Osteocyte (in vitro differentiated cells): ENCODE measurements at regions not wholly inside any gene's neighbourhood (a gene's known extent, or its start where the extent isn't known, plus 50 kb on each side); places are given as distances from the start of the nearest gene placed in this dataset.

Experiments
- DNase-seq: peaks from one replicate; pipeline ENCODE4 v3.0.0; 2021; ENCODE audit warnings: mixed read lengths; ENCODE audit not compliant: unreplicated experiment; ENCODE audit errors: extremely low spot score
- H3K27ac Mint-ChIP-seq: one replicate; pipeline ENCODE4 v1.8.0; 2021; ENCODE audit warnings: mild to moderate bottlenecking, mixed read lengths; ENCODE audit not compliant: unreplicated experiment
- H3K27me3 Mint-ChIP-seq: one replicate; pipeline ENCODE4 v1.8.0; 2021; ENCODE audit warnings: mixed read lengths; ENCODE audit not compliant: unreplicated experiment
- H3K36me3 Mint-ChIP-seq: one replicate; pipeline ENCODE4 v1.8.0; 2021; ENCODE audit warnings: mixed read lengths; ENCODE audit not compliant: unreplicated experiment
- H3K4me1 Mint-ChIP-seq: one replicate; pipeline ENCODE4 v1.8.0; 2021; ENCODE audit warnings: mixed read lengths; ENCODE audit not compliant: unreplicated experiment
- H3K4me3 Mint-ChIP-seq: one replicate; pipeline ENCODE4 v1.8.0; 2021; ENCODE audit warnings: mild to moderate bottlenecking, moderate library complexity, mixed read lengths; ENCODE audit not compliant: unreplicated experiment
- H3K9me3 Mint-ChIP-seq: one replicate; pipeline ENCODE4 v1.8.0; 2021; ENCODE audit warnings: mixed read lengths; ENCODE audit not compliant: unreplicated experiment
- CTCF ChIP-seq: fragments of 200-600 bp; sonication (generic); IDR thresholded peaks from 2 replicates; pipeline ENCODE4 v1.5.0; 2021; ENCODE audit warnings: antibody characterized with exemption, mild to moderate bottlenecking, moderate library complexity

DNA sequence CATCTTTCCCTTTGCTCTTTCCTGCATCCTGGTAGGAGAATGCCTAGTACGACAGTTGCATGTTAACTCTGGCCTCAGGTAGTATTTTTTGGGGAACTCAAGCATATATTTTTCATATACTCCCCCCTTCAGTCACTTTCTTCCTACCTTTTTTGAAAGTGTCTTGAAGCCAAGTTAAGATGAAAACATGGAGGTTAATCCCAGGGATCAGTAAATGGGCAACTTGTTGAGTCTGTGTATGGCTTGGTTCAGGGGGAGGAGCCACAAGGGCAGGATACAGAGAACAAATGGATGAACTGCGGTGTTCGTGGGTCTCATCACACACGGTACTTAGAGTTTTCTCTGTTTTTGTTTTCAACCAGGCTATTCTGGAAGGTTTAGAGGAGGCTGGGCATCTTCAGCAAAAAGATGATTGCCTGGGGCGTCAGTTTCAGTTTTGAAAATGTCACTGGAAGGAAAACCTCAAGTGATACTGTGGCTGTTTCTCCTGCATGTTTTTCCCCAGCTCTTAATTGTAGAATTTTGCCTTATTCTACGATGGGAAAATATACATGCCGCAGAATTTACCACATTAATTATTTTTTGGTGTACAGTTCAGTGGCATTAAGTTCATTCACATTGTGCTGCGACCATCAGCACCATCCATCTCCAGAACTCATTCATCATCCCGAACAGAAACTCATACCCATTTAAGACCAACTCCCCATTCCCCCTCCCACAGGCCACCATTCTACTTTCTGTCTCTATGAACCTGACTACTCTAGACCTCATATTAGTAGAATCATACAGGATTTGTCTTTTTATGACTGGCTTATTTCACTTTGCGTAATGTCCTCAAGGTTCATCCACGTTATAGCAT, 71.5 kb downstream of the MAP10 start:
- no peak for TF ChIP-seq CTCF
- Mint-ChIP-seq H3K36me3 (no peaks in the 10 kb centered on the region), H3K9me3 (no peaks in the 10 kb centered on the region), H3K4me3 (no peak overlapping the region), H3K27me3 (peaks cover 17% of the 10 kb centered on the region), H3K27ac (no peak overlapping the region), H3K4me1 (peaks cover 11% of the 10 kb centered on the region)
- DNase-seq: peak; percentile 40

GRCh38 chr1:232877365-232878028, 72.3 kb downstream of the MAP10 start:
- Mint-ChIP-seq H3K27me3 (peaks cover 17% of the 10 kb centered on the region), H3K27ac (no peak overlapping the region), H3K36me3 (no peaks in the 10 kb centered on the region), H3K9me3 (no peaks in the 10 kb centered on the region), H3K4me3 (no peak overlapping the region), H3K4me1 (peaks cover 11% of the 10 kb centered on the region)
- no peak for TF ChIP-seq CTCF
- peak; percentile 32 for DNase-seq

DNA sequence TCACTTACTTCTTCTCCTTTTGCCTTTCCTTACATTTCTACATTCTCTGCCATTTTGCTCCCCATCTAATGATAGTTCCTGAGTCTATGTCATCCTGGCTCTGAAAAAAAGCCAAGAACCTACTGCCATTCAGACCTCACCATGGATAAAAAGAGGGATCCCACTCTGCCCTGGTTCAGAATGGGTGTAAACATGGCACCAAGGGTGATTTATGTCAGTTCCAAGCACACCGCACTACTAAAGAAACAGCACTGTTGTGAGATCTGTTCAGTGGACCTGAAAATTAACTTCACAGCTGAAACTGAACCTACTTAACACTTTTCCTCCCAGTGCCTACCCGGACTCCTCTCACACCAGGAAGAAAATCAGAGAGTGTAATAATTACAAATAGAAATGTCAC, 72.3 kb upstream of the NTPCR start:
- H3K9me3 Mint-ChIP-seq: no peaks in the 10 kb centered on the region
- H3K36me3 Mint-ChIP-seq: no peaks in the 10 kb centered on the region
- DNase-seq: peak; percentile 10
- H3K4me1 Mint-ChIP-seq: peaks cover 11% of the 10 kb centered on the region
- peaks cover 17% of the 10 kb centered on the region for H3K27me3 Mint-ChIP-seq
- TF ChIP-seq CTCF: no peak
- H3K27ac Mint-ChIP-seq: no peak overlapping the region
- no peak overlapping the region for H3K4me3 Mint-ChIP-seq

DNA sequence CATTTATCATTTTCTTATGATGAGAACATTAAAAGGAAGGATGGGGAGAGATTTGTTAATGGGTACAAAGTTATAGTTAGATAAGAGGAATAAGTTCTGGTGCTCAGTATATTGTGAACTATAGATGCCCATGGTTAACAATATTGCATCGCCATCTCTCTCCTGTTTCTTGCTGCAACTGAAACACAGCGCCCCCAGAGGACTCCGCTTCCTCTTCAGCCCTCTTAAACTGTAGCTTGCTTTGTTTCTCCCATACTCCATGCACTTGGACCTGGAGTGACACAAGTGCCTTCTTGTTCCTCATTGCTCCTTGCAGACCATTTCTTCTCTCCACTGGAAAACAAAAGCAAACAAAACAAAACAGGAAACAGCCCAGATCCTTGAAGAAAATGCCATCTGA, 70.1 kb upstream of the NTPCR start:
- no peak overlapping the region for H3K4me3 Mint-ChIP-seq
- no peaks in the 10 kb centered on the region for H3K9me3 Mint-ChIP-seq
- no peak overlapping the region for H3K27ac Mint-ChIP-seq
- no peaks in the 10 kb centered on the region for H3K36me3 Mint-ChIP-seq
- peaks cover 26% of the 10 kb centered on the region for H3K27me3 Mint-ChIP-seq
- TF ChIP-seq CTCF: peak; percentile 64
- no peaks in the 10 kb centered on the region for H3K4me1 Mint-ChIP-seq
- peak; percentile 63 for DNase-seq

DNA sequence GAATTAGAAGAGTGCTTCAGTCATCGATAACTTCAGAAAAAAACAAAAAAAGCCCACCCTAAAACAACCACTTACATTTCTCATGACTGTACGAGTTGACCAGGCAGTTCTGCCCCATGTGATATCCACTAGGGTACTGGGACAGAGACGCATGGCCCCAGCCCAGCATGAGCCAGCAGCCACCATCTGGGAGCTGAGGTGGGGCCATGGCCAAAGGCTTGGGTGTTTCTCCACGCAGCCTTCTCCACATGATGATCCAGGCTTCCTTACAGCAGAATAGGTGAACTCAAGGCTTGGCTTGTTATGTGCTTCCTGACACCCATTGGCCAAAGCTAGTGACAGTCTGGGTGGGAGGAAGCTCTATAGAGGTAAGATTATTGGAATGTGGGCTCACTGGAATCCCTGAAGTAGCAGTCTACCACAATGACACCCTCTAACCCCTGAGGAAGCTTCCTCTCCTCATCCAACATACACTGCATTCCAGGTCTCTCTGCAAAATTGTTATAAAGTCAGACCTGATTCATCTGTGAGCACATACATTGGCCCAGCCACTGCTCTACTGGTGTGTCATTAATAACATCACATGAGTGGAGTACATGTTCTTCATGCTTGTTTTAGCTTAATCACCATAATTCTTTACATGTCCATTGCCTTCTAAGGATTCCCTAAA, 66.3 kb upstream of the NTPCR start:
- H3K36me3 Mint-ChIP-seq: no peaks in the 10 kb centered on the region
- DNase-seq: no peak
- peaks cover 24% of the 10 kb centered on the region for H3K27me3 Mint-ChIP-seq
- TF ChIP-seq CTCF: no peak
- H3K4me1 Mint-ChIP-seq: no peaks in the 10 kb centered on the region
- H3K4me3 Mint-ChIP-seq: no peak overlapping the region
- H3K9me3 Mint-ChIP-seq: no peaks in the 10 kb centered on the region
- H3K27ac Mint-ChIP-seq: no peak overlapping the region
